22Rv1 (cell line): ENCODE measurements at regions not wholly inside any gene's neighbourhood (a gene's known extent, or its start where the extent isn't known, plus 50 kb on each side); places are given as distances from the start of the nearest gene placed in this dataset.

Experiments used
- H3K27ac ChIP-seq: fragments of 450-650 bp; 2 replicates; pipeline ENCODE4 v1.5.1; 2017
- ZFX ChIP-seq: fragments of 450-650 bp; IDR thresholded peaks from 2 replicates; pipeline ENCODE4 v1.6.1; 2017; ENCODE audit warnings: antibody characterized with exemption, borderline replicate concordance
- TF ChIP-seq, protein P1 (sequence below): fragments of 450-650 bp; IDR thresholded peaks from 2 replicates; pipeline ENCODE4 v1.5.1; 2017; ENCODE audit warnings: mild to moderate bottlenecking

DNA sequence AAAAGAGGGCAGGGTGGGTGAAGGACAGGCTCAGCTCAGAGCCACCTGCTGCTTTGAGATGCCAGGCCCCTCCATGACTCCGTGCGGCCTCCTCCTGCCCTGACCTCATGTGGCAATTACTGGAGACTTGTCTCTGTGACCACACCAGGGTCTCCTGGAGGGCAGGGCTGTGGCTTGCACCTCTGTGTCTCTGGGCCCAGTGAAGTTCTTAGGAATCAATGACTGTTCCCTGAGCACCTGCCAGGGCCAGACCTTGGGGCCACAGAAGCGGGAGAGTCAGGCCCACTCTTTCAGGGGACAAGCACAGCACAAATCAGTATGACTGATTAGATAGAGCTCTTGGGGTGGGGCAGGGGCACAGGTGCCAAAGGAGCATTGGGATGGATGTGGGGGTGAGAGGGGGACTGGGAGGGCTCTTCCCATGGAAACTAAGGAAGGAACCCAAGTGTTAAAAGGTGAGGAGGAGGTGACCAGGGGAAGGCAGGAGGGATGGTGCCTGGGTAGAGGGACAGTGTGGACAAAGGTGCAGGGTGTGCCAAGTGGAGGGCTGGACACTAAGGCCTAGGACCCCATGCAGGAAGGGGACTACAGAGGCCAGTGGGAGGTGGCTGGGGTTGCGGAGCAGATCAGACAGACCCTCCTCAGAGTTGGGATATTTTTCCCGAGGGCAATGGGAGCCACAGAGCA, 77.3 kb upstream of the SHISAL1 start:
- no peak for TF ChIP-seq ZFX
- TF ChIP-seq, protein P1, sequence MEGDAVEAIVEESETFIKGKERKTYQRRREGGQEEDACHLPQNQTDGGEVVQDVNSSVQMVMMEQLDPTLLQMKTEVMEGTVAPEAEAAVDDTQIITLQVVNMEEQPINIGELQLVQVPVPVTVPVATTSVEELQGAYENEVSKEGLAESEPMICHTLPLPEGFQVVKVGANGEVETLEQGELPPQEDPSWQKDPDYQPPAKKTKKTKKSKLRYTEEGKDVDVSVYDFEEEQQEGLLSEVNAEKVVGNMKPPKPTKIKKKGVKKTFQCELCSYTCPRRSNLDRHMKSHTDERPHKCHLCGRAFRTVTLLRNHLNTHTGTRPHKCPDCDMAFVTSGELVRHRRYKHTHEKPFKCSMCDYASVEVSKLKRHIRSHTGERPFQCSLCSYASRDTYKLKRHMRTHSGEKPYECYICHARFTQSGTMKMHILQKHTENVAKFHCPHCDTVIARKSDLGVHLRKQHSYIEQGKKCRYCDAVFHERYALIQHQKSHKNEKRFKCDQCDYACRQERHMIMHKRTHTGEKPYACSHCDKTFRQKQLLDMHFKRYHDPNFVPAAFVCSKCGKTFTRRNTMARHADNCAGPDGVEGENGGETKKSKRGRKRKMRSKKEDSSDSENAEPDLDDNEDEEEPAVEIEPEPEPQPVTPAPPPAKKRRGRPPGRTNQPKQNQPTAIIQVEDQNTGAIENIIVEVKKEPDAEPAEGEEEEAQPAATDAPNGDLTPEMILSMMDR = no peak

DNA sequence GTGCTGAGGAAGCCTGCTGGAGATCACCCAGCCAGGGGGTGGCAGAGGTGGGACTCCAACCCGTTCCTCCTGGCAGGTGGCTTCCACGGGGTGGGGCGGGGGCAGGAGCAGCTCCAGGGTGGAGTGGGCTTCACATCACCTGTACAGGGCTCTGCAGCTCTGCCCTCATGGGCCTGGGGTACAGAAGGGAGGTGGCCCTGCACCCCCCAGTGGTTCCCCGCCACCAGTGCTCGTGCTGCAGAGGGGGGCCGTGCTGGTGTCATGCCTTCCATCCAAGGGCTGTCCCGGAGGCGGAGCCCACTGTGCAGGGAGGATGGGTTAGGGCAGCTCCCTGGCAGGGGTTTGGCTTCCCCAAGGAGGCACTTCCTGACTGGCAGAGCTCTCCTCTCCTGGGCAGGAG, 76.4 kb upstream of the SHISAL1 start:
- TF ChIP-seq ZFX = no peak
- TF ChIP-seq, protein P1 = no peak
- no peak overlapping the region for H3K27ac ChIP-seq

More for the DNA sequence above, 77.3 kb upstream of the SHISAL1 start:
- H3K27ac ChIP-seq = no peak overlapping the region

DNA sequence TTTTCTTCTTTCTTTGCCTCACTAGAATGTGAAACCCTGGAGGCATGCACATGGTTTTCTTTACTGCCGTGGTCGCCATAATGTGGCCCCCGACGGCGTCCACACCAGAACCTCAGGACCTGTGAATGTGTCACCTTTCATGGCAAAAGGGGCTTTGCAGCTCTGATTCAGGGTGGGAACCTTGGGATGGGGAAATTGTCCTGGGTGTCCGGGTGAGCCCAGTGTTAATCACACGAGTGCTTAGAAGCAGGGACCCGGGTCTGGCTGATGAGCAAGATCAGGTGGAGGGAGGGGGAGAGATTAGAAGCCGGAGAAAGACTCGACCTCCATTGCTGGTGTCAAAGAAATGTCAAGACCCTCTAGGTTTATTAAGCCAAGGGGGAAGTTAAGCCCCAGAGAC, 74.7 kb upstream of the SHISAL1 start:
- TF ChIP-seq, protein P1 = no peak
- TF ChIP-seq ZFX = no peak
- no peak overlapping the region for H3K27ac ChIP-seq

DNA sequence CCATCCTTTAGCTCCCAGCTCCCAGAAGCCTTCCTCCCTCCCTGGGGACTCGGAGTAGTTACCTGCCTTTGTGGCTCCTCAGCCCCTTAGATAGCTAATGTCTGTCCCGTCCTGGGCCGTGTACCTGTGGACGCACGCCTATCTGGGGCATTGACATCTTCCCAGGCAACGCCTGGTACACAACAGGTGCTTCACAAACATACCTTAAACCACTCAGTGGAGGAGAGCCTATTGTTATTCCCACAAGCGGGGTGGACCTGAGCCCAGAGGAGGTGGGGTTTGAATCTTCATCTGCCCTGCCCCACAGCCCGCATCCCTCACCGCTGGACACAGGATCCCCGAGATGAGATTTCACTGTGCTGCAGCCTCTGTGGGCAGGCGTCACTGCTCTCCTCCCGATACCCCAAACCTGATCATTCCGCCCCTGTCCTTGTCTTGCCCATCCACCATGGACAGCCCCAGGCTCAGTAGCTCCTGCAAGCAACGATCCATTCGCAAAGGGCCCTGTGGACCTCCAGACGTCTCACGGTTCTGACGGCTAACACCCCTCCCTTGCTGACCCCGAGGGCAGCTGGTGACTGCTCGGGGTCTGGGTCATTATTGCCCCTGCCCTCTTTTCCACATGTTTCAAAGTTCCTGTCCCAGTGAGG, 73.8 kb upstream of the SHISAL1 start:
- no peak for TF ChIP-seq ZFX
- TF ChIP-seq, protein P1 = no peak
- H3K27ac ChIP-seq = no peak overlapping the region

DNA sequence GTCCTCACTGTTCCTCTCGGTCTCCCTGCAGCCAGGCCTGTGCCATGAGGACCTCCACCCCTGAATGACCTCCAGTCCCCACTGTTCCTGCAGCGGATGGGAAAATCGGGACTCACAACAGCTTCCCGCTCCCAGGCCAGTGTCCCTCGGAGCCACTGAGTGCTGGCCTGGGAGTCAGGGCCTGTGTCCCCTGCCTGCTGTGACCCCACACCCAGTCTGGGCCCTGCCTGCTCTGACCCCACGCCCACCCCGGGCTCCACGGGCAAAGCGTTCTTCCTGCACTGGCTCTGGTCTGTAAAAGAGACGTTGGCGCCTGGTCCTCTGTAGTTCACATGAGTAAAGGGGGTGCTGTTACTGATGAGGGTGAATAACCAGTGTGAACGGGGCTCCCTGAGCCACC, 73.0 kb upstream of the SHISAL1 start:
- no peak overlapping the region for H3K27ac ChIP-seq
- TF ChIP-seq, protein P1 = no peak
- no peak for TF ChIP-seq ZFX

DNA sequence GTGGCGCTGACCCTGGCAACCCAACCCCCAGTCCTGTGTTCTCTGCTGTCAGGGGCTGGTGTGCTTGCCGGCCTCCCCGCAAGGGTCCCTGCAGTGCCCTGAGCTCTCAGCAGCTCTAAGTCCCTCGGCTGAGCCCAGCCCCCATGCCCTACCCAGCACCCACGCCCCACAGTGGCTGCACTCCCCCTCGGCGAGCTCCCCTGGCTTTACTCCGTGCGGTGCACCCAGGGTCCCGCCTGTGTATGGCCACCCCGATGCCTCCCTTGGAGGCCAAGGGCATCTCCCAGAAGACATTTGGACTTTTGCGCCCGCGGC, 72.5 kb upstream of the SHISAL1 start:
- TF ChIP-seq ZFX = no peak
- TF ChIP-seq, protein P1 = no peak
- no peak overlapping the region for H3K27ac ChIP-seq

DNA sequence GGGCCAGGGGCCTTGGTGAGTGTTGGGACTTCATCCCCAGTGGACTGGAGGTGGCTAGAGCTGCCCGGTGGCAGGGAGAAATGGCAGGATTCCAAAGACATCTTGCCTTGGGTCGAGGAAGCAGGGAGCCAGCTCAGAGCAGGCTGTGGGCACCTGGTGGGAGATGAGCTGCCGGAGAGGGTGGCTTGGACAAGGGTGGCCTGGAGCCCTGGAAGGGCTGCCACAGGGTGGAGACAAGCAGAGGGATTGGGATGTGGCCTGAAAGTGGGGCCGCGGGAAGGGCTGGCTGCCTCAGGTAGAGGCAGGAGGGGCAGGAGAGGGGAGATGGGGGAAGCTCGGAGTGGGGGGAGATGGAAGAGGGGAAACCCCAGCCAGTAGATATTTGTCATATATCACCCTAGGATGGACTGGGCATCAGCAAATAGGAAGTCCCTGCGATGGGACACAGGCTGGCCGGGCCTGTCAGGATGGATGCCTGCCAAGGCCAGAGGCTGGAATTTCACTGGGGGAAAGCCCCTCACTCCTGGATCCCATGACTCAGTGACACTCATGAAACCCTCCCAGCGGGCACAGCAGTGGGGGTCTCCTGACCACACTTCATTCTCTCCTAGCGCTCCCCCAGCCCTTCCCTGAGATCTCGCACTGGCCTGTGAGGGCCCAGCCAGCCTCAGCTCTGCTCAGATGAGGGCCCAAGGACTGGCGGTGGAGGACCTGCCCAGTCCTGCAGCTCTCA, 72.0 kb upstream of the SHISAL1 start:
- no peak for TF ChIP-seq ZFX
- TF ChIP-seq, protein P1 = no peak
- no peak overlapping the region for H3K27ac ChIP-seq
